Panc1 (cell line): ENCODE measurements at regions not wholly inside any gene's neighbourhood (a gene's known extent, or its start where the extent isn't known, plus 50 kb on each side); places are given as distances from the start of the nearest gene placed in this dataset.

Source experiments
- ATAC-seq: fragments of 200-7000 bp; cut with Tn5 transposase; 2 replicates; pipeline ENCODE4 v1.9.1; 2020; ENCODE audit warnings: mild to moderate bottlenecking, moderate library complexity
- BruUV-seq: library from RNA; stranded (reverse); fragments of 400-500 nt; replicated peaks from 2 replicates; lab custom pipeline; 2021; lab: Mats Ljungman, UMichigan
- CTCF ChIA-PET: fragments of 300-600 bp; sonication (Branson Sonifier 250); formaldehyde crosslinking; loops from one replicate; lab custom pipeline; 2022; ENCODE audit warnings: antibody characterized with exemption; lab: Charles Lee
- POLR2A ChIA-PET: fragments of 300-600 bp; sonication (Branson Sonifier 250); formaldehyde crosslinking; loops from one replicate; lab custom pipeline; 2022; ENCODE audit warnings: antibody characterized with exemption; lab: Charles Lee
- DNase-seq: peaks from one replicate; pipeline ENCODE4 v3.0.0-alpha.2; 2010; ENCODE audit warnings: low read depth, low spot score
- H3K27ac ChIP-seq: 2 replicates; pipeline ENCODE4 v1.5.1; 2011; ENCODE audit warnings: mild to moderate bottlenecking, low read length, inconsistent platforms
- H3K27me3 ChIP-seq: fragments of 200-500 bp; sonication (Bioruptor generic); 2 replicates; pipeline ENCODE4 v1.6.0; 2014; ENCODE audit warnings: low read length, inconsistent platforms; ENCODE audit not compliant: control insufficient read depth, insufficient read depth
- H3K36me3 ChIP-seq: fragments of 200-500 bp; sonication (Bioruptor generic); 2 replicates; pipeline ENCODE4 v1.5.1; 2014; ENCODE audit warnings: inconsistent platforms, mild to moderate bottlenecking, low read length, moderate library complexity; ENCODE audit not compliant: control insufficient read depth, insufficient read depth
- H3K4me1 ChIP-seq: 2 replicates; pipeline ENCODE4 v1.5.1; 2011; ENCODE audit warnings: inconsistent platforms, mild to moderate bottlenecking, low read length, moderate library complexity; ENCODE audit not compliant: control insufficient read depth, insufficient read depth
- H3K4me3 ChIP-seq, 2 experiments: 2 replicates each; pipeline ENCODE4 v1.5.1; 2011 to 2012; ENCODE audit warnings: low read depth in 2 of 2, low read length in 2 of 2, mild to moderate bottlenecking in 2 of 2, inconsistent platforms in 1 of 2, moderate library complexity in 1 of 2
- H3K9me3 ChIP-seq: fragments of 200-500 bp; sonication (Bioruptor generic); 2 replicates; pipeline ENCODE4 v1.5.1; 2014; ENCODE audit warnings: low read depth, mild to moderate bottlenecking, inconsistent platforms, low read length, moderate library complexity; ENCODE audit not compliant: control insufficient read depth, insufficient read depth
- CTCF ChIP-seq: fragments of 450-650 bp; IDR thresholded peaks from 2 replicates; pipeline ENCODE4 v1.5.1; 2017; ENCODE audit warnings: mild to moderate bottlenecking
- POLR2AphosphoS5 ChIP-seq: IDR thresholded peaks from 2 replicates; pipeline ENCODE4 v1.6.1; 2012; ENCODE audit warnings: mild to moderate bottlenecking, low read depth, low read length, moderate library complexity
- REST ChIP-seq, 2 experiments: IDR thresholded peaks; 2 replicates each; pipeline ENCODE4 v1.6.1; 2011 to 2012; ENCODE audit warnings: low read depth in 2 of 2, control low read depth in 1 of 2, low read length in 1 of 2, mild to moderate bottlenecking in 1 of 2, moderate library complexity in 1 of 2; ENCODE audit not compliant: insufficient read depth in 1 of 2
- SIN3A ChIP-seq: IDR thresholded peaks from 2 replicates; pipeline ENCODE4 v1.6.1; 2012; ENCODE audit warnings: low read depth, mild to moderate bottlenecking, low read length, moderate library complexity, borderline replicate concordance; ENCODE audit not compliant: insufficient read depth
- TCF7L2 ChIP-seq: IDR thresholded peaks from 2 replicates; pipeline ENCODE4 v1.6.1; 2011; ENCODE audit warnings: mild to moderate bottlenecking, low read depth, low read length, inconsistent platforms
- in situ Hi-C: cut with HindIII; loops from 2 replicates; pipeline ENCODE4 v1.10.0; 2016; ENCODE audit warnings: low sequenced_read_pairs, low pct_unique_long_range_greater_than_20kb
- intact Hi-C: fragments of 100-400 bp; cut with micrococcal nuclease; formaldehyde crosslinking; loops from one replicate; pipeline ENCODE4 v1.10.0; 2022; ENCODE audit not compliant: unreplicated experiment

- in situ Hi-C loops: no loop called here
- POLR2A ChIA-PET: no interaction called here
- TF ChIP-seq CTCF: no peak
- TF ChIP-seq POLR2AphosphoS5: no peak
- no peak for TF ChIP-seq SIN3A
- no peak for TF ChIP-seq TCF7L2
- no peak for TF ChIP-seq REST (IDR thresholded peaks at IDR 0.05; ENCODE audit: insufficient read depth in 1 of 2, low read depth in 2 of 2, low read length in 1 of 2)
- H3K4me3 ChIP-seq: no peak overlapping the region
- peaks cover 18% of the 10 kb centered on the region for H3K27me3 ChIP-seq
- peaks cover 3% of the 10 kb centered on the region; the same call in 1 of the 2 replicates for H3K4me1 ChIP-seq
- ATAC-seq: no peak; the same call in 1 of the 2 replicates
- CTCF ChIA-PET: interaction anchor here (0.6 kb wide), 1 partner anchor 1677 kb away, joined by 4 read pairs; no protein-coding TSS in a partner anchor
- no peaks in the 10 kb centered on the region for H3K36me3 ChIP-seq
- no peak for DNase-seq
- BruUV-seq: no TSS peak
- no peaks in the 10 kb centered on the region for H3K9me3 ChIP-seq
- no peak overlapping the region for H3K27ac ChIP-seq
- intact Hi-C loops: no loop called here
These were observed 68.4 kb upstream of the TNRC6C start for GRCh38 chr17:77889866-77890760.

DNA sequence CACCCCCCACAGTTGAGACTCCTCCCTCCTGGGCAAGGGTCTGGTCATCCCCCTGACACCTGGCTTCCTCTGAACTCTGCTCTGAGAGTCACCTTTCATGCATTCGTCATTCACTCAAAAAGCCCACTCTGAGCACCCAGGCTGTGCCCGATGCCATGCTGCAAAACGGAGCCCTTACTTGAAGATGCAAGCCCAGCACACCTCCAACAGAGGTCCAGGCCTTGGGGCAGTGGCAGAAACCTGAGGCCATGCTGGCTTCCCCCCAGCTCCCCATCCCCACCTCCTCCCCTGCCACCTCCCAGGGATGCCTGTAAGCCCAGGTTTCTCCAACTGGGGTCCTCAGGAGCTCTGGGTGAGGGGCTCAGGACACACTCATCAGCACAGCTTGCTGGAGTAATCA is 67.7 kb upstream of the TNRC6C start:
- in situ Hi-C loops (no loop called here), intact Hi-C loops (no loop called here)
- Histone ChIP-seq H3K4me1 (peaks cover 3% of the 10 kb centered on the region; the same call in 1 of the 2 replicates), H3K4me3 (no peak overlapping the region), H3K27me3 (peaks cover 17% of the 10 kb centered on the region), H3K27ac (no peak overlapping the region), H3K36me3 (no peaks in the 10 kb centered on the region), H3K9me3 (no peaks in the 10 kb centered on the region)
- CTCF ChIA-PET: no interaction called here
- BruUV-seq: no TSS peak
- POLR2A ChIA-PET: no interaction called here
- ATAC-seq (no peak), DNase-seq (no peak)
- TF ChIP-seq REST (IDR thresholded peaks at IDR 0.05; ENCODE audit: insufficient read depth in 1 of 2, low read depth in 2 of 2, low read length in 1 of 2) (no peak), SIN3A (no peak), CTCF (no peak), POLR2AphosphoS5 (no peak), TCF7L2 (no peak)
